GM12878 (cell line): ENCODE measurements at regions not wholly inside any gene's neighbourhood (a gene's known extent, or its start where the extent isn't known, plus 50 kb on each side); places are given as distances from the start of the nearest gene placed in this dataset.

ENCODE experiments used
- ATAC-seq: fragments of 200-7000 bp; cut with Tn5 transposase; 3 replicates; pipeline ENCODE4 v1.9.1; 2020; ENCODE audit warnings: mild to moderate bottlenecking, moderate library complexity
- BruUV-seq: library from RNA; stranded (reverse); fragments of 400-500 nt; replicated peaks from 2 replicates; lab custom pipeline; 2021; lab: Mats Ljungman, UMichigan
- CTCF ChIA-PET: fragments of 300-600 bp; sonication (Branson Sonifier 250); formaldehyde crosslinking; extraction: SDS; loops from one replicate; lab custom pipeline; 2021; ENCODE audit warnings: inconsistent platforms; lab: Yijun Ruan, JAX
- POLR2A ChIA-PET: fragments of 350-600 bp; formaldehyde crosslinking; extraction: SDS; loops from one replicate; lab custom pipeline; 2021; ENCODE audit warnings: inconsistent platforms; lab: Charles Lee
- RAD21 ChIA-PET: fragments of 300-600 bp; sonication (Branson Sonifier 250); formaldehyde crosslinking; loops from one replicate; lab custom pipeline; 2023; ENCODE audit warnings: antibody characterized with exemption; ENCODE audit not compliant: unreplicated experiment; lab: Charles Lee
- SMC1A ChIA-PET: fragments of 300-600 bp; sonication (Branson Sonifier 250); formaldehyde crosslinking; loops from one replicate; lab custom pipeline; 2023; ENCODE audit not compliant: unreplicated experiment, uncharacterized antibody; lab: Charles Lee
- DNase-seq: peaks from one replicate; pipeline ENCODE4 v3.0.0-alpha.2; 2011; ENCODE audit warnings: low read depth, low spot score
- FAIRE-seq: peaks from 3 replicates; lab custom pipeline; 2011; peaks lifted over from hg19 to GRCh38; lab: Jason Lieb, UNC
- H2AFZ ChIP-seq: 2 replicates; pipeline ENCODE4 v1.6.0; 2011; ENCODE audit warnings: low read depth, low read length, control low read depth; ENCODE audit not compliant: control insufficient read depth
- H3K27ac ChIP-seq: 2 replicates; pipeline ENCODE4 v1.5.1; 2011; ENCODE audit warnings: control low read depth; ENCODE audit not compliant: control insufficient read depth, insufficient read depth
- H3K27me3 ChIP-seq, 2 experiments: replicated peaks in 1 of 2; 2 replicates each; pipeline versions ENCODE4 v1.6.0 to v1.6.1; 2011; ENCODE audit warnings: low read length in 1 of 2; ENCODE audit not compliant: control insufficient read depth in 2 of 2, insufficient read depth in 2 of 2
- H3K36me3 ChIP-seq, 2 experiments: 2 replicates each; pipeline ENCODE4 v1.5.1; 2011; ENCODE audit warnings: low read length in 1 of 2; ENCODE audit not compliant: control insufficient read depth in 2 of 2, insufficient read depth in 2 of 2
- H3K4me1 ChIP-seq: 2 replicates; pipeline ENCODE4 v1.6.1; 2011; ENCODE audit warnings: mild to moderate bottlenecking, low read length, moderate library complexity, mixed read lengths; ENCODE audit not compliant: control insufficient read depth, insufficient read depth
- H3K4me2 ChIP-seq: 2 replicates; pipeline ENCODE4 v1.6.0; 2011; ENCODE audit warnings: control low read depth; ENCODE audit not compliant: control insufficient read depth, insufficient read depth
- H3K4me3 ChIP-seq: fragments of 200-600 bp; sonication (generic); 2 replicates; pipeline ENCODE4 v1.5.1; 2016
- H3K79me2 ChIP-seq: 2 replicates; pipeline ENCODE4 v1.6.0; 2011; ENCODE audit warnings: low read length; ENCODE audit not compliant: control insufficient read depth, insufficient read depth
- H3K9ac ChIP-seq: 2 replicates; pipeline ENCODE4 v1.8.0; 2011; ENCODE audit warnings: low read length, control low read depth, mixed read lengths; ENCODE audit not compliant: control insufficient read depth, insufficient read depth
- H3K9me3 ChIP-seq: replicated peaks from 3 replicates; pipeline ENCODE4 v1.5.1; 2011; ENCODE audit warnings: mild to moderate bottlenecking, low read length; ENCODE audit not compliant: control insufficient read depth, insufficient read depth
- H4K20me1 ChIP-seq: 2 replicates; pipeline ENCODE4 v1.6.0; 2011; ENCODE audit not compliant: control insufficient read depth, insufficient read depth
- BCL3 ChIP-seq: IDR thresholded peaks from 2 replicates; pipeline ENCODE4 v1.6.1; 2011; ENCODE audit warnings: borderline replicate concordance, low read depth, mild to moderate bottlenecking, moderate library complexity, low read length; ENCODE audit not compliant: insufficient read depth, poor library complexity, severe bottlenecking
- IKZF1 ChIP-seq: fragments of 450-650 bp; conservative IDR thresholded peaks from 2 replicates; pipeline ENCODE4 v1.6.1; 2017; ENCODE audit warnings: antibody characterized with exemption, mild to moderate bottlenecking
- MEF2B ChIP-seq: fragments of 450-650 bp; IDR thresholded peaks from 2 replicates; pipeline ENCODE4 v1.6.1; 2018; ENCODE audit warnings: mild to moderate bottlenecking, moderate library complexity; ENCODE audit not compliant: partially characterized antibody, poor library complexity, severe bottlenecking
- WGBS: methylation state at CpG from one replicate; pipeline ENCODE4 v1.1.6; 2016; ENCODE audit warnings: low lambda C conversion rate; ENCODE audit not compliant: insufficient replicate concordance, insufficient coverage; ENCODE audit errors: missing lambda C conversion rate; 5-methylcytosine and 5-hydroxymethylcytosine counted together
- in situ Hi-C: fragments of 300-500 bp; cut with MboI; formaldehyde crosslinking; loops from 9 replicates; pipeline ENCODE4 v1.14.3; 2018; ENCODE audit warnings: mixed read lengths
- intact Hi-C: fragments of 100-400 bp; cut with micrococcal nuclease; formaldehyde crosslinking; loops from one replicate; pipeline ENCODE4 v1.14.2; 2022; ENCODE audit not compliant: unreplicated experiment
- TF ChIP-seq, protein P1 (sequence below): fragments of 450-650 bp; IDR thresholded peaks from 2 replicates; pipeline ENCODE4 v1.6.1; 2017; ENCODE audit warnings: mild to moderate bottlenecking, moderate library complexity

DNA sequence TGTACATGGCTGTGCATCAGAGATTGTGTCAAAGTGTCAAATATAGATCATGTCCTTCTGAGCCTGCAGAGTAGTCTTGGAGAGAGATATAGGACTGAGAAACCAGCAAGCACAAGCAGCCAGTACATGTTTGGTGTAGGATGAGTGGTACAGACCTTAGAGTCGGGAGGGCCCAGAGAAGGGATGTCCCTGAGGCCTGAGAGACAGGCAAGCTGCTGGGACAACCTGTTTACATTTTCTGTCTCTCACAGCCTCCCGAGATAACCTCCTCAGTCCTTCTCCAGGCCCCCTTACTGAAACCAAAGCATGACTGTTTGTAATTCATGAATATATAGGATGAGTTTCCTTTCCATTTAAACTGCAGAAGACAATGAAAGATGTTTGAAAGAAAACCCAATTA is 182.4 kb upstream of the STT3B start:
- Histone ChIP-seq H3K27ac (no peak overlapping the region), H4K20me1 (no peaks in the 10 kb centered on the region), H3K36me3 (no peaks in the 10 kb centered on the region), H3K27me3 (no peaks in the 10 kb centered on the region), H3K4me2 (no peak overlapping the region), H3K9me3 (no peaks in the 10 kb centered on the region; the same call in 2 of the 3 replicates), H3K79me2 (no peaks in the 10 kb centered on the region), H3K4me3 (no peak overlapping the region), H3K9ac (no peak overlapping the region), H3K4me1 (no peaks in the 10 kb centered on the region), H2AFZ (no peak overlapping the region)
- FAIRE-seq = no peak
- intact Hi-C loops = no loop called here
- TF ChIP-seq BCL3 = no peak
- no peak for TF ChIP-seq MEF2B
- CTCF ChIA-PET = interaction anchor here (1.4 to 1.7 kb wide), 2 partner anchors 17 to 28 kb away, joined by 3 to 4 read pairs; no protein-coding TSS in a partner anchor
- SMC1A ChIA-PET = interaction anchor here (0.8 to 1.6 kb wide), 6 partner anchors 11 to 108 kb away, joined by 3 to 5 read pairs (median 4); no protein-coding TSS in a partner anchor
- POLR2A ChIA-PET = no interaction called here
- ATAC-seq = no peak
- no peak for DNase-seq
- in situ Hi-C loops = no loop called here
- WGBS = 2% methylated on average over 2 of the region's 2 CpGs
- BruUV-seq = no TSS peak
- RAD21 ChIA-PET = interaction anchor here (0.6 kb wide), 1 partner anchor 152 kb away, joined by 3 read pairs; no protein-coding TSS in a partner anchor

DNA sequence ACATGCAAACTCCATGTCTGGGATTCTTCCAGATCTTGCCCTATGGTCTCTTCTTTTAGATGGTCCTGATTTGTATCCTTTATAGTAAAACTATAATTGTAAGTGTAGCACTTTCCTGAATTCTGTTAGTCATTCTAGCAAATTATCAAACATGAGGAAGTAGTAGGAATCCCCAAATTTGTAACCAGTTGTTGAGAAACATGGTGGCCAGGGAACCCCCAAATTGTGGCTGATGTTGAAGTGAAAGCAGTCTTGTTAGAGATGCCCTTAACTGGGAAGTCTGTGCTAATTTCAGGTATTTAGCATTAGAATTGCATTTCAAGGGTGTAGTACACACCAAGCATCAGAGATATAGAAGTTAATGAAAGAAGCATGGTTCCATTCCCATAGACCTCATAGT is 180.4 kb upstream of the STT3B start:
- POLR2A ChIA-PET = no interaction called here
- CTCF ChIA-PET = interaction anchor here (0.8 kb wide), 1 partner anchor 10 kb away, joined by 4 read pairs; no protein-coding TSS in a partner anchor
- no peak overlapping the region for H3K9ac ChIP-seq
- H3K79me2 ChIP-seq = no peaks in the 10 kb centered on the region
- H4K20me1 ChIP-seq = no peaks in the 10 kb centered on the region
- no peak overlapping the region for H2AFZ ChIP-seq
- no peak for DNase-seq
- TF ChIP-seq, protein P1, sequence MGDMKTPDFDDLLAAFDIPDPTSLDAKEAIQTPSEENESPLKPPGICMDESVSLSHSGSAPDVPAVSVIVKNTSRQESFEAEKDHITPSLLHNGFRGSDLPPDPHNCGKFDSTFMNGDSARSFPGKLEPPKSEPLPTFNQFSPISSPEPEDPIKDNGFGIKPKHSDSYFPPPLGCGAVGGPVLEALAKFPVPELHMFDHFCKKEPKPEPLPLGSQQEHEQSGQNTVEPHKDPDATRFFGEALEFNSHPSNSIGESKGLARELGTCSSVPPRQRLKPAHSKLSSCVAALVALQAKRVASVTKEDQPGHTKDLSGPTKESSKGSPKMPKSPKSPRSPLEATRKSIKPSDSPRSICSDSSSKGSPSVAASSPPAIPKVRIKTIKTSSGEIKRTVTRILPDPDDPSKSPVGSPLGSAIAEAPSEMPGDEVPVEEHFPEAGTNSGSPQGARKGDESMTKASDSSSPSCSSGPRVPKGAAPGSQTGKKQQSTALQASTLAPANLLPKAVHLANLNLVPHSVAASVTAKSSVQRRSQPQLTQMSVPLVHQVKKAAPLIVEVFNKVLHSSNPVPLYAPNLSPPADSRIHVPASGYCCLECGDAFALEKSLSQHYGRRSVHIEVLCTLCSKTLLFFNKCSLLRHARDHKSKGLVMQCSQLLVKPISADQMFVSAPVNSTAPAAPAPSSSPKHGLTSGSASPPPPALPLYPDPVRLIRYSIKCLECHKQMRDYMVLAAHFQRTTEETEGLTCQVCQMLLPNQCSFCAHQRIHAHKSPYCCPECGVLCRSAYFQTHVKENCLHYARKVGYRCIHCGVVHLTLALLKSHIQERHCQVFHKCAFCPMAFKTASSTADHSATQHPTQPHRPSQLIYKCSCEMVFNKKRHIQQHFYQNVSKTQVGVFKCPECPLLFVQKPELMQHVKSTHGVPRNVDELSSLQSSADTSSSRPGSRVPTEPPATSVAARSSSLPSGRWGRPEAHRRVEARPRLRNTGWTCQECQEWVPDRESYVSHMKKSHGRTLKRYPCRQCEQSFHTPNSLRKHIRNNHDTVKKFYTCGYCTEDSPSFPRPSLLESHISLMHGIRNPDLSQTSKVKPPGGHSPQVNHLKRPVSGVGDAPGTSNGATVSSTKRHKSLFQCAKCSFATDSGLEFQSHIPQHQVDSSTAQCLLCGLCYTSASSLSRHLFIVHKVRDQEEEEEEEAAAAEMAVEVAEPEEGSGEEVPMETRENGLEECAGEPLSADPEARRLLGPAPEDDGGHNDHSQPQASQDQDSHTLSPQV = no peak
- TF ChIP-seq IKZF1 = 0 out of 2 replicates have a peak, but pooled peaks have one; percentile 11
- H3K4me1 ChIP-seq = no peaks in the 10 kb centered on the region
- ATAC-seq = no peak
- no peaks in the 10 kb centered on the region for H3K27me3 ChIP-seq
- no peak overlapping the region for H3K4me3 ChIP-seq
- no peaks in the 10 kb centered on the region for H3K36me3 ChIP-seq
- no peak overlapping the region; the same call in 1 of the 2 replicates for H3K4me2 ChIP-seq
- no peak for FAIRE-seq
- no peak overlapping the region for H3K27ac ChIP-seq
- in situ Hi-C loops = no loop called here
- BruUV-seq = no TSS peak
- intact Hi-C loops = no loop called here
- no peaks in the 10 kb centered on the region; the same call in 2 of the 3 replicates for H3K9me3 ChIP-seq
- RAD21 ChIA-PET = no interaction called here
- SMC1A ChIA-PET = no interaction called here
